NB4 (cell line): ENCODE measurements at regions not wholly inside any gene's neighbourhood (a gene's known extent, or its start where the extent isn't known, plus 50 kb on each side); places are given as distances from the start of the nearest gene placed in this dataset.

ENCODE experiments used
- DNase-seq: peaks from one replicate; pipeline ENCODE4 v3.0.0; 2010; ENCODE audit warnings: low read depth
- H3K4me3 ChIP-seq: one replicate; pipeline ENCODE4 v1.5.1; 2011; ENCODE audit warnings: mild to moderate bottlenecking, low read depth, low read length, moderate library complexity
- CTCF ChIP-seq: IDR thresholded peaks from one replicate; pipeline ENCODE4 v1.5.1; 2012; ENCODE audit warnings: low read depth, low read length
- MAX ChIP-seq: IDR thresholded peaks from 2 replicates; pipeline ENCODE4 v1.6.1; 2011; ENCODE audit warnings: low read depth, low read length
- MYC ChIP-seq: IDR thresholded peaks from 2 replicates; pipeline ENCODE4 v1.6.1; 2011; ENCODE audit warnings: low read depth, low read length
- POLR2A ChIP-seq: IDR thresholded peaks from 2 replicates; pipeline ENCODE4 v1.6.1; 2011; ENCODE audit warnings: mild to moderate bottlenecking; ENCODE audit not compliant: insufficient read length; ENCODE audit errors: extremely low read depth

- no peak for DNase-seq
- TF ChIP-seq POLR2A (no peak), CTCF (no peak), MYC (no peak), MAX (no peak)
Observed at GRCh38 chr5:54703565-54704255, 186.2 kb downstream of the SNX18 start.

GRCh38 chr5:54703133-54703532, 185.6 kb downstream of the SNX18 start:
- TF ChIP-seq MYC (no peak), MAX (no peak), CTCF (no peak), POLR2A (no peak)
- DNase-seq: no peak
- no peak overlapping the region for H3K4me3 ChIP-seq

More at GRCh38 chr5:54703565-54704255, 186.2 kb downstream of the SNX18 start:
- H3K4me3 ChIP-seq: no peak overlapping the region

- no peak for DNase-seq
- no peak overlapping the region for H3K4me3 ChIP-seq
- TF ChIP-seq CTCF (no peak), MYC (no peak), MAX (no peak), POLR2A (no peak)
Observed at GRCh38 chr5:54702470-54702869, 184.9 kb downstream of the SNX18 start.

- TF ChIP-seq POLR2A: no peak
- TF ChIP-seq MYC: no peak
- TF ChIP-seq CTCF: no peak
- no peak for TF ChIP-seq MAX
- H3K4me3 ChIP-seq: no peak overlapping the region
- DNase-seq: no peak
Observed at GRCh38 chr5:54700986-54701578, 183.5 kb downstream of the SNX18 start.

- TF ChIP-seq MYC (no peak), POLR2A (no peak), MAX (no peak), CTCF (no peak)
- no peak overlapping the region for H3K4me3 ChIP-seq
- DNase-seq: no peak
Observed at GRCh38 chr5:54696931-54697330, 179.4 kb downstream of the SNX18 start.
